ENCODE measurements at regions not wholly inside any gene's neighbourhood (a gene's known extent, or its start where the extent isn't known, plus 50 kb on each side); places are given as distances from the start of the nearest gene placed in this dataset.
A peak's percentile ranks its signal among the peaks of the same experiment; 100 is the strongest.

DNA sequence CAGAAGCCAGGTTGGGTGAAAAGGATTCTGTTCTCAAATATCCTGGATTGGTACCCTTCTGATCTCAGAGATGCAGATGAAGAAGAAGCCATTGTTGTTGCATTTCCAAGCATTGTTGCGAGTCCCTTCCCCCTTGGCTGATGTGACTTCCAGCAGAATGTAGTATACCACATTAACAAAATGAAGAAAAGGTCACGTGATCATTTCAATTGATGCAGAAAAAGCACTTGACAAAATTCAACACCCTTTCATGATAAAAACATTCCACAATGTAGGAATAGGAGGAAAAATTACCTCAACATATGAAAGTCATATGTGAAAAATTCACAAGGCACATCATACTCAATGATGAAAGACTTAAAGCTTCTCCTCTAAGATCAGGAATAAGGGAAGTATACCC, 181.9 kb upstream of the PFN2 start:
- no peak overlapping the region for H3K4ac ChIP-seq (replicated peaks; ENCODE audit: insufficient read length, low read depth, low read length)
- H3K4me3 ChIP-seq (ENCODE audit: extremely low read depth in 1 of 4, insufficient read depth in 2 of 4, low read depth in 3 of 4, low read length in 4 of 4), result no peak overlapping the region
- H3K23ac ChIP-seq (ENCODE audit: insufficient read length), result no peak overlapping the region
- peak overlapping the region; percentile 86; the same call in 1 of the 2 replicates for H2AFZ ChIP-seq (ENCODE audit: low read length)
- DNase-seq (ENCODE audit: low read depth in 1 of 2, low spot score in 2 of 2) (no peak), FAIRE-seq (no peak)
- H2BK20ac ChIP-seq (ENCODE audit: low read length), result no peak overlapping the region
- ChIA-PET CTCF (ENCODE audit: partially characterized antibody) (interaction anchor here (3.9 kb wide), 1 partner anchor 31 kb away, joined by 16 read pairs; no protein-coding TSS in a partner anchor), POLR2A (ENCODE audit: partially characterized antibody) (no interaction called here)
- H3K4me2 ChIP-seq (ENCODE audit: insufficient read depth in 1 of 2, low read depth in 2 of 2, low read length in 2 of 2), result no peak overlapping the region
- TF ChIP-seq KDM4A (IDR thresholded peaks at IDR 0.05; ENCODE audit: low read depth, low read length, severe bottlenecking) (no peak), TBP (IDR thresholded peaks at IDR 0.05; ENCODE audit: low read depth, low read length) (no peak), EGR1 (IDR thresholded peaks at IDR 0.05; ENCODE audit: borderline replicate concordance, low read depth, low read length) (no peak), CHD2 (IDR thresholded peaks at IDR 0.05; ENCODE audit: low read length) (no peak), TAF7 (optimal IDR thresholded peaks at IDR 0.05; ENCODE audit: borderline replicate concordance, low read depth, low read length) (no peak), SP2 (IDR thresholded peaks at IDR 0.05; ENCODE audit: low read length) (no peak), TCF12 (IDR thresholded peaks at IDR 0.05; ENCODE audit: low read depth, low read length) (no peak), CTCF (IDR thresholded peaks at IDR 0.05; ENCODE audit: control extremely low read depth in 1 of 3, insufficient read depth in 1 of 3, low read depth in 1 of 3, low read length in 3 of 3) (no peak), RXRA (IDR thresholded peaks at IDR 0.05; ENCODE audit: insufficient read depth, low read depth, low read length) (no peak), ASH2L (IDR thresholded peaks at IDR 0.05; ENCODE audit: low read length) (no peak)
- TF ChIP-seq, protein P1, sequence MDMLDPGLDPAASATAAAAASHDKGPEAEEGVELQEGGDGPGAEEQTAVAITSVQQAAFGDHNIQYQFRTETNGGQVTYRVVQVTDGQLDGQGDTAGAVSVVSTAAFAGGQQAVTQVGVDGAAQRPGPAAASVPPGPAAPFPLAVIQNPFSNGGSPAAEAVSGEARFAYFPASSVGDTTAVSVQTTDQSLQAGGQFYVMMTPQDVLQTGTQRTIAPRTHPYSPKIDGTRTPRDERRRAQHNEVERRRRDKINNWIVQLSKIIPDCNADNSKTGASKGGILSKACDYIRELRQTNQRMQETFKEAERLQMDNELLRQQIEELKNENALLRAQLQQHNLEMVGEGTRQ (IDR thresholded peaks at IDR 0.05; ENCODE audit: low read length), result no peak
- no peak overlapping the region for H4K91ac ChIP-seq (replicated peaks; ENCODE audit: insufficient read length, low read length)
- no peaks in the 10 kb centered on the region for H3K23me2 ChIP-seq (ENCODE audit: low read depth, low read length)
- no peak overlapping the region for H3K56ac ChIP-seq (replicated peaks; ENCODE audit: insufficient read length, low read depth, low read length)
- H4K20me1 ChIP-seq (replicated peaks in 1 of 2; ENCODE audit: control insufficient read depth in 1 of 2, insufficient read depth in 2 of 2, low read length in 2 of 2), result no peaks in the 10 kb centered on the region
- no peak overlapping the region for H4K8ac ChIP-seq (ENCODE audit: extremely low read depth, insufficient read depth, low read length)
- H2BK12ac ChIP-seq (ENCODE audit: low read depth, low read length), result no peak overlapping the region
- H4K5ac ChIP-seq (ENCODE audit: insufficient read length, low read depth, low read length), result no peak overlapping the region
- peaks cover 0 to 5% of the 10 kb centered on the region in 2 experiments; a peak in 1 of 4 replicates for H3K9me3 ChIP-seq (ENCODE audit: insufficient read depth in 2 of 2, low read depth in 1 of 2, low read length in 1 of 2)
- H3K4me1 ChIP-seq (replicated peaks in 1 of 4; ENCODE audit: control insufficient read depth in 3 of 4, insufficient read depth in 4 of 4, low read length in 3 of 4), result no peaks in the 10 kb centered on the region
- H3K14ac ChIP-seq (ENCODE audit: insufficient read length), result no peak overlapping the region
- WGBS, 2 experiments (ENCODE audit: extremely low coverage in 1 of 2, insufficient coverage in 1 of 2, insufficient read length in 1 of 2, insufficient replicate concordance in 2 of 2, low coverage in 1 of 2, low lambda C conversion rate in 2 of 2, missing lambda C conversion rate in 1 of 2), result 91% methylated on average over 2 of the region's 2 CpGs; no CpG with 5 or more reads in 1 of the 2 experiments
- no peak overlapping the region for H2BK15ac ChIP-seq (ENCODE audit: low read length)
- H2BK5ac ChIP-seq (ENCODE audit: low read depth, low read length), result no peak overlapping the region
- H2BK120ac ChIP-seq (replicated peaks; ENCODE audit: low read depth, low read length), result no peak overlapping the region
- H3K79me1 ChIP-seq (ENCODE audit: low read depth, low read length), result no peaks in the 10 kb centered on the region
- no peak overlapping the region for H3K9ac ChIP-seq (replicated peaks in 1 of 4; ENCODE audit: extremely low read depth in 1 of 4, low read depth in 3 of 4, low read length in 3 of 4)
- no peaks in the 10 kb centered on the region for H3K27me3 ChIP-seq (replicated peaks in 1 of 4; ENCODE audit: control insufficient read depth in 3 of 4, extremely low read depth in 1 of 4, insufficient read depth in 3 of 4, low read length in 3 of 4)
- H3K18ac ChIP-seq (ENCODE audit: extremely low read depth, low read length), result no peak overlapping the region
- H2AK5ac ChIP-seq (ENCODE audit: low read depth, low read length), result no peak overlapping the region
- H3K27ac ChIP-seq (ENCODE audit: low read depth, low read length), result no peak overlapping the region
- H3K79me2 ChIP-seq (ENCODE audit: control insufficient read depth in 1 of 2, insufficient read depth in 2 of 2, low read length in 2 of 2), result no peaks in the 10 kb centered on the region
- H3K36me3 ChIP-seq (ENCODE audit: control insufficient read depth in 2 of 4, insufficient read depth in 4 of 4, low read length in 3 of 4), result no peaks in the 10 kb centered on the region
